Panc1 (cell line): ENCODE measurements at regions not wholly inside any gene's neighbourhood (a gene's known extent, or its start where the extent isn't known, plus 50 kb on each side); places are given as distances from the start of the nearest gene placed in this dataset.

Experiments
- CTCF ChIP-seq: fragments of 450-650 bp; IDR thresholded peaks from 2 replicates; pipeline ENCODE4 v1.5.1; 2017; ENCODE audit warnings: mild to moderate bottlenecking
- POLR2AphosphoS5 ChIP-seq: IDR thresholded peaks from 2 replicates; pipeline ENCODE4 v1.6.1; 2012; ENCODE audit warnings: mild to moderate bottlenecking, low read depth, low read length, moderate library complexity
- REST ChIP-seq, 2 experiments: IDR thresholded peaks; 2 replicates each; pipeline ENCODE4 v1.6.1; 2011 to 2012; ENCODE audit warnings: low read depth in 2 of 2, control low read depth in 1 of 2, low read length in 1 of 2, mild to moderate bottlenecking in 1 of 2, moderate library complexity in 1 of 2; ENCODE audit not compliant: insufficient read depth in 1 of 2

GRCh38 chr10:129275886-129276285 lies 191.2 kb upstream of the MGMT start:
- no peak for TF ChIP-seq CTCF
- TF ChIP-seq POLR2AphosphoS5, result no peak
- TF ChIP-seq REST (IDR thresholded peaks at IDR 0.05; ENCODE audit: insufficient read depth in 1 of 2, low read depth in 2 of 2, low read length in 1 of 2), result no peak
